OCI-LY1 (cell line): ENCODE measurements at regions not wholly inside any gene's neighbourhood (a gene's known extent, or its start where the extent isn't known, plus 50 kb on each side); places are given as distances from the start of the nearest gene placed in this dataset.

Experiments used
- H2AFZ ChIP-seq: fragments of 200-600 bp; sonication (generic), shearing (Covaris generic); 2 replicates; pipeline ENCODE4 v1.6.0; 2014; ENCODE audit warnings: antibody characterized with exemption, mild to moderate bottlenecking, low read length
- H3F3A ChIP-seq: fragments of 200-600 bp; sonication (generic), shearing (Covaris generic); 2 replicates; pipeline ENCODE4 v1.6.0; 2014; ENCODE audit warnings: mild to moderate bottlenecking, antibody characterized with exemption, low read length, moderate library complexity; ENCODE audit not compliant: insufficient read depth
- H3K27ac ChIP-seq: fragments of 200-600 bp; sonication (generic); 2 replicates; pipeline ENCODE4 v1.5.1; 2014; ENCODE audit warnings: low read length, mixed run types, mild to moderate bottlenecking, low read depth; ENCODE audit not compliant: poor library complexity, severe bottlenecking
- H3K27me3 ChIP-seq: fragments of 200-600 bp; sonication (generic); 2 replicates; pipeline ENCODE4 v1.6.0; 2014; ENCODE audit warnings: antibody characterized with exemption, mild to moderate bottlenecking, low read length, moderate library complexity; ENCODE audit not compliant: insufficient read depth
- H3K36me3 ChIP-seq: fragments of 200-600 bp; sonication (generic); 2 replicates; pipeline ENCODE4 v1.6.1; 2014; ENCODE audit warnings: mild to moderate bottlenecking, antibody characterized with exemption, low read length, moderate library complexity, mixed read lengths; ENCODE audit not compliant: insufficient read depth
- H3K4me1 ChIP-seq: fragments of 200-600 bp; sonication (generic); 2 replicates; pipeline ENCODE4 v1.5.1; 2014; ENCODE audit warnings: mild to moderate bottlenecking, low read length, moderate library complexity; ENCODE audit not compliant: insufficient read depth, severe bottlenecking
- H3K4me2 ChIP-seq: fragments of 200-600 bp; sonication (generic), shearing (Covaris generic); 2 replicates; pipeline ENCODE4 v1.6.1; 2014; ENCODE audit warnings: low read length
- H3K4me3 ChIP-seq: fragments of 200-600 bp; sonication (generic); 2 replicates; pipeline ENCODE4 v1.5.1; 2014; ENCODE audit warnings: low read length, low read depth, mild to moderate bottlenecking, mixed read lengths; ENCODE audit not compliant: poor library complexity, severe bottlenecking
- H3K79me2 ChIP-seq: fragments of 200-600 bp; shearing (Covaris generic); 2 replicates; pipeline ENCODE4 v1.6.1; 2016; ENCODE audit warnings: mixed run types, low read length, mixed read lengths; ENCODE audit not compliant: insufficient read depth
- H3K9ac ChIP-seq: fragments of 200-600 bp; sonication (generic), shearing (Covaris generic); 2 replicates; pipeline ENCODE4 v1.6.1; 2014; ENCODE audit warnings: mild to moderate bottlenecking, low read length, mixed read lengths
- H3K9me2 ChIP-seq: fragments of 200-600 bp; sonication (generic), shearing (Covaris generic); 2 replicates; pipeline ENCODE4 v1.6.1; 2014; ENCODE audit warnings: low read depth, mild to moderate bottlenecking, low read length, mixed read lengths
- H3K9me3 ChIP-seq: fragments of 200-600 bp; shearing (Covaris generic); 2 replicates; pipeline ENCODE4 v1.6.1; 2014; ENCODE audit warnings: low read length, mixed read lengths
- H4K20me1 ChIP-seq: fragments of 200-600 bp; sonication (generic), shearing (Covaris generic); 2 replicates; pipeline ENCODE4 v1.6.0; 2016; ENCODE audit warnings: mild to moderate bottlenecking, low read length; ENCODE audit not compliant: insufficient read depth
- EZH2 ChIP-seq: fragments of 200-600 bp; sonication (generic), shearing (Covaris generic); IDR thresholded peaks from 2 replicates; pipeline ENCODE4 v1.8.0; 2017; ENCODE audit warnings: borderline replicate concordance, mixed run types, mild to moderate bottlenecking, antibody characterized with exemption, low read length, moderate library complexity, mixed read lengths
- TF ChIP-seq, protein P1 (sequence below): fragments of 200-600 bp; sonication (generic), shearing (Covaris generic); IDR thresholded peaks from 2 replicates; pipeline ENCODE4 v1.5.1; 2017; ENCODE audit warnings: mild to moderate bottlenecking, antibody characterized with exemption, low read length, moderate library complexity, mixed read lengths

DNA sequence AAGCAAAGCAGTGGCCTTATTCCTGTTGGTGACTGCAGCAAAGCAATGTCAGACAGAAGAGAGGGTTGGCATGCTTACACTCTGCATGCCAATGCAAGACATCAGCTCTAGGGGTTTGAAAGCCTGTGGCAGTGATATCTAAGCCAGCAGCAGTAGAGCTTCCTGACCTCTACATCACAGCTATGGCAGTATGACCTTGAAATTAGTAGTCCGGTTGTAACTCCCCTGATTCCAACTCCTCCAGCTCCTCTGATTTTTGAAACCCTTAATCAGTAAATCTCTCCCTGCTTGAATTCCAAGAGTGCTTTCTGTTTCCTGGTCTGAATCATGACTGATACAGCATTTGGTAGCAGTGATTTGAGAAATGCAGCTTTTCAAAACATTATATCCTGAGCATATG, 60.0 kb upstream of the LRP1B start:
- H3K4me1 ChIP-seq, result peaks cover 5% of the 10 kb centered on the region
- H3K27ac ChIP-seq, result no peak overlapping the region
- no peaks in the 10 kb centered on the region for H3K79me2 ChIP-seq
- no peak overlapping the region for H3K4me3 ChIP-seq
- no peak overlapping the region for H2AFZ ChIP-seq
- no peaks in the 10 kb centered on the region for H3K9me2 ChIP-seq
- H3K27me3 ChIP-seq, result no peaks in the 10 kb centered on the region
- H3K36me3 ChIP-seq, result no peaks in the 10 kb centered on the region
- H3K9me3 ChIP-seq, result no peaks in the 10 kb centered on the region
- no peak overlapping the region for H3K4me2 ChIP-seq
- no peaks in the 10 kb centered on the region for H4K20me1 ChIP-seq
- no peak overlapping the region for H3K9ac ChIP-seq
- H3F3A ChIP-seq, result peaks cover 3% of the 10 kb centered on the region; the same call in 1 of the 2 replicates
- TF ChIP-seq, protein P1, sequence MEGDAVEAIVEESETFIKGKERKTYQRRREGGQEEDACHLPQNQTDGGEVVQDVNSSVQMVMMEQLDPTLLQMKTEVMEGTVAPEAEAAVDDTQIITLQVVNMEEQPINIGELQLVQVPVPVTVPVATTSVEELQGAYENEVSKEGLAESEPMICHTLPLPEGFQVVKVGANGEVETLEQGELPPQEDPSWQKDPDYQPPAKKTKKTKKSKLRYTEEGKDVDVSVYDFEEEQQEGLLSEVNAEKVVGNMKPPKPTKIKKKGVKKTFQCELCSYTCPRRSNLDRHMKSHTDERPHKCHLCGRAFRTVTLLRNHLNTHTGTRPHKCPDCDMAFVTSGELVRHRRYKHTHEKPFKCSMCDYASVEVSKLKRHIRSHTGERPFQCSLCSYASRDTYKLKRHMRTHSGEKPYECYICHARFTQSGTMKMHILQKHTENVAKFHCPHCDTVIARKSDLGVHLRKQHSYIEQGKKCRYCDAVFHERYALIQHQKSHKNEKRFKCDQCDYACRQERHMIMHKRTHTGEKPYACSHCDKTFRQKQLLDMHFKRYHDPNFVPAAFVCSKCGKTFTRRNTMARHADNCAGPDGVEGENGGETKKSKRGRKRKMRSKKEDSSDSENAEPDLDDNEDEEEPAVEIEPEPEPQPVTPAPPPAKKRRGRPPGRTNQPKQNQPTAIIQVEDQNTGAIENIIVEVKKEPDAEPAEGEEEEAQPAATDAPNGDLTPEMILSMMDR, result no peak
- no peak for TF ChIP-seq EZH2

GRCh38 chr2:142189501-142189900, 58.7 kb upstream of the LRP1B start:
- H3F3A ChIP-seq, result peaks cover 3% of the 10 kb centered on the region; the same call in 1 of the 2 replicates
- H3K79me2 ChIP-seq, result no peaks in the 10 kb centered on the region
- no peak overlapping the region for H3K4me2 ChIP-seq
- no peak overlapping the region for H3K4me3 ChIP-seq
- H3K4me1 ChIP-seq, result peaks cover 13% of the 10 kb centered on the region
- H3K36me3 ChIP-seq, result 0 out of 2 replicates have a peak, but pooled peaks cover 4% of the 10 kb centered on the region
- no peaks in the 10 kb centered on the region for H4K20me1 ChIP-seq
- H3K27ac ChIP-seq, result no peak overlapping the region
- no peaks in the 10 kb centered on the region for H3K9me2 ChIP-seq
- H3K9ac ChIP-seq, result no peak overlapping the region
- TF ChIP-seq, protein P1, result no peak
- no peak for TF ChIP-seq EZH2
- H2AFZ ChIP-seq, result no peak overlapping the region
- H3K9me3 ChIP-seq, result peaks cover 4% of the 10 kb centered on the region; the same call in 1 of the 2 replicates
- H3K27me3 ChIP-seq, result no peaks in the 10 kb centered on the region

DNA sequence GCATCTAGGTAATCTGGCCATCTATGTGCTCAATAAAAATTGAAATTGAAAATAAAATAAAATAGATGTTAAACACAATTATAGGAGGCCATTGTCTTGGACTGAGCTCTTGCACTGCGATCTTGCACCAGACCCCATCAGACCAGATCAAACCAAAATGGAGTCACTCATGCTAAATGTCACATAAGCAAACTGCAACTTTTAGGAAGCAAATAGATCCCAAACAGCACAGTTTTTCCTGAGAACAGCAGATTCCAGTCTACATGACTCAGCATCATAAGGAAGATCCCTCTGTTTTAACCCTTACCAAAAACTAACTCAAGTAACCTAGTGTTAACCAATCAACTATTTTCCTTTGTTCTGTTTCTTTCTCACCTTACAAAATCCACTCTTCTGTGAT, 57.7 kb upstream of the LRP1B start:
- Histone ChIP-seq H3K79me2 (no peaks in the 10 kb centered on the region), H3K27me3 (no peaks in the 10 kb centered on the region), H3K4me1 (peaks cover 13% of the 10 kb centered on the region), H3K9me3 (peaks cover 4% of the 10 kb centered on the region; the same call in 1 of the 2 replicates), H4K20me1 (no peaks in the 10 kb centered on the region), H3K9me2 (no peaks in the 10 kb centered on the region), H3K36me3 (0 out of 2 replicates have a peak, but pooled peaks cover 4% of the 10 kb centered on the region), H3K4me3 (no peak overlapping the region), H2AFZ (no peak overlapping the region), H3K4me2 (no peak overlapping the region), H3K27ac (no peak overlapping the region), H3F3A (peaks cover 3% of the 10 kb centered on the region; the same call in 1 of the 2 replicates), H3K9ac (no peak overlapping the region)
- TF ChIP-seq, protein P1, result no peak
- no peak for TF ChIP-seq EZH2
